GM18505 (cell line): ENCODE measurements at regions not wholly inside any gene's neighbourhood (a gene's known extent, or its start where the extent isn't known, plus 50 kb on each side); places are given as distances from the start of the nearest gene placed in this dataset.

ENCODE experiments used
- ATAC-seq: cut with Tn5 transposase; IDR thresholded peaks from one replicate; pipeline ENCODE4 v1.9.1; 2021; ENCODE audit not compliant: unreplicated experiment
- POLR2A ChIP-seq: IDR thresholded peaks from 4 replicates; pipeline ENCODE4 v1.6.1; 2011; ENCODE audit warnings: borderline replicate concordance; ENCODE audit not compliant: insufficient read depth, insufficient read length; ENCODE audit errors: extremely low read depth

DNA sequence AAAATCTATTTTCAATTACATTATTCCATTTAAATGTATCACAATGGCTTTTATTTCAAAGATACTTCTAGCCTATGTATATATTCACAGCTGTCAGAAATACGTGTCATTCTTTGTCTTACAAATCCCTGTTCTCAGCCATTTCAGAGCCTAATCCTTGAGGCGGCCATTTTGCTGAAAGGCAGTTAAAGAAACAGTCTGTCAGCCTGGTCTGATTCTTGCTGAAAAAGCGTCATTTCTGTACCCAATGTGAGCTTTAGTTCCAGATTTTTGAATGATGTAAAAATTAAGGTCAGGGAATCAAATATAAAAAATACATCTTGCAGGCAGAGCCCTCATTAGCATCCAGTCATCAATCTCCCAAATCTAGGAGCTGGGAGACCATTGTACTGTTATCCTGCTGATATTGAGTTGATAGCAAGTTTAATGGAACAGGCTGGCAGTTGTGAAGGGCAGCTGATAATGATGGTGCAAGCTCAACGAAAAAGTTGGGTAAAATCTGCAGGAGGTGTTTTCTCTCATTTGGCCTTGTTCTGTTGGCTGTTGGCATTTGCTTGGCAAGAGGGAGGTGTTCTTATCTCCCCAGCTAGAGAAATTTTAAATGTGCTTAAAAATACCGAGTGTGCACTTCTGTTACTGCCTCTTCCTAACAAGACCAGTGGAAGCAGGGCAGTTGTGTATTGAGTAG lies 314.8 kb downstream of the SOX4 start:
- no peak for TF ChIP-seq POLR2A

GRCh38 chr6:21909321-21909720 lies 315.8 kb downstream of the SOX4 start:
- no peak for TF ChIP-seq POLR2A
- ATAC-seq, result no peak

More for the DNA sequence above, 314.8 kb downstream of the SOX4 start:
- no peak for ATAC-seq

DNA sequence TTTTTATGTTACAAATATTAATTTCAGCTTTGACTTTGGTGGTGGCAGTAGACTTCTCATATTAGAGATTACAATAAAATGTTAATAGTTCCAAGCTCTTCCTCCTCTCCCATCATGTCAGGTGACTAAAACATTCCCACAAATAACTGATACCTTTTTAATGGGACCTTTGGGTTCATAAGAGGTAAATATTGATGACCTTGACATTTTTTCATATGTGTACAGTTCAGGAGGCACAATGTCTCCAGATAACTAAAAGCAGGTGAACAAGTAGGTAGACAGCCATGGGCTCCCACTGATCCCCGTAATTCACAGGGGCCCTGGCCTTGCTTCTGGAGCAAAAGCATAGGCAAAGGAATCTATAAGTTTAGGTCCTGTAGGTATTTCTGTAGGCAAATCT lies 317.7 kb downstream of the SOX4 start:
- TF ChIP-seq POLR2A, result no peak
- no peak for ATAC-seq

GRCh38 chr6:21912151-21912832 lies 318.7 kb downstream of the SOX4 start:
- TF ChIP-seq POLR2A, result no peak
- no peak for ATAC-seq

DNA sequence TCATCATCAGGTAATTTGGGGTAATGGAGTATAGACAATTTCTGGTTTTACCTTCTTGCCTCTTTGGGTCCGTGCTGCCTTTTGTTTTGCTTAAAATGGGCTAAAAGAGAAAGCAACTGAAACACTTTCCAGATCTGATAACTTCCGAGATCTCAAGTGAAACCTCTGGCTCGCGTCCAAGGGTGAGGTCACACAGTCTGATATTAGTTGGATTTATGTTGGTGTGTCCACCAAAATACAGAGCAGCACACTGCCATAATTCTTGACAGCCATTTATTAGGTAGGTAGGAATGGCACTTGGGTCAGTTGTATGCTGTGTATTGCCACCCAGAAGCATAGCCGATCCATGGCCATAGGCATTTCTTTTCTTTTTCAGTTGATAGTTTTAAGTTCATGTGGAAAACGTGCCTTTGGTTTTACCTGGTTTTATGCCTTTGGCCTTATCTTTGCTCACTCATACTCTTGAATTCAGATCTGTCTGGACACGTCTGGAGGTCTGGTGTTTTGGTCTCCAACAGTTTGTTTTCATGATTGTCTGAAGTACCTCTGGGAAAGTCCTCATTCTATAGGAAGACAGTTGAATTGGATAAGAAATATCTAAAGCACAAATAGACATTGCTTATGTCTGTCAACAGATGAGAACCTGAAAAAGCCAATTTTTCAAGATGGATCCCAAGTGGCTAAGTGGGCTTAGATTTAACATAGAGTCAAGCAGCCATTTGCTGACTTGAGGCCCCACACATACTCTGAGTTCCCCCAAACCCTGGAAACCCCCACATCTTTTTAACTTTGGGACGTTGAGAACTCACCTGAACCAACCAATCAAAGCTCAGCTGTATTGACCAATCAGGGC lies 320.8 kb downstream of the SOX4 start:
- TF ChIP-seq POLR2A, result no peak
- no peak for ATAC-seq

GRCh38 chr6:21915707-21916260 lies 322.2 kb downstream of the SOX4 start:
- ATAC-seq, result no peak
- TF ChIP-seq POLR2A, result no peak

DNA sequence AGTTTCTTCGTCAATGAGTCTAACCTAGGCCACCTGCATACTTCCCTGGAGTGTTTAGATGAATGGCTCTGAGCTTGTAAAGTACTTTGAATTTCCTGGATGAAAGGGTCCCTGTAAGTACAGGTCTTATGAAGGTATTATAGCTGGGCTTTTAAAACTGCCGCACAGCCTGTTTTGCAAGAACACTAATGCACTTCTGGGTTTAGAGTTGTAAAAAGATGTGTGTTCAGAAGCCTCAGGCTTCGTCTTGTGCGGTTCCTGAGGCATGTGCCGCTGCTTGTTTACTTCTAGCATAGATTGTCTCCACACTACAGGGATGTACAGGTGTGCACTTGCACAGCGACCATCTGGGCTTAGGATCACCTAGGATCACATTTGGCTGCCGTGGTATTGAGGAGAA lies 324.5 kb downstream of the SOX4 start:
- no peak for TF ChIP-seq POLR2A
- no peak for ATAC-seq

- no peak for TF ChIP-seq POLR2A
- ATAC-seq, result no peak
These were observed 325.1 kb downstream of the SOX4 start for GRCh38 chr6:21918666-21919065.

DNA sequence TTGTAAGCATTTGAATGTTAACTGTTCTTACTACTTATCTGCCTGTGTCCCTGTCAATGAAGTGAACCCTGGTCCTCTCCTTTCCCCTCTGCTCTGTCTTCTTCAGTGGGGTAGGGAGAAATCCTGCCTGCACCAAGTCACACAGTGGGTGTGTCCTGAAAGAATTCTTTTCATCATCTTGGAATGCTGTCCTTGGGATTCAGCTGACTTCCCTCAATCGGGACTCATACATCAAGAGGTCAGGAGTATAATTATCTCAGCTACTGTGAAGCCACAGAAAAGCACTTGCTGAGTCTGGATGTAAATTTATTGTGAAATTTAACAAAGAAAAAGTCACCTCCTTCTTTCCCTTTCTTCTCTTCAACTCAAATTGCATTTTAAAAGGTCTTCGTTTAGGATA lies 328.5 kb downstream of the SOX4 start:
- no peak for ATAC-seq
- no peak for TF ChIP-seq POLR2A

GRCh38 chr6:21924002-21924401 lies 330.5 kb downstream of the SOX4 start:
- TF ChIP-seq POLR2A, result no peak
- no peak for ATAC-seq

- ATAC-seq, result no peak
- TF ChIP-seq POLR2A, result no peak
These were observed 335.3 kb downstream of the SOX4 start for GRCh38 chr6:21928827-21929226.

- no peak for TF ChIP-seq POLR2A
- ATAC-seq, result no peak
These were observed 338.2 kb downstream of the SOX4 start for GRCh38 chr6:21931641-21932335.

GRCh38 chr6:21933351-21933750 lies 339.8 kb downstream of the SOX4 start:
- no peak for TF ChIP-seq POLR2A
- no peak for ATAC-seq
